ENCODE measurements at regions not wholly inside any gene's neighbourhood (a gene's known extent, or its start where the extent isn't known, plus 50 kb on each side); places are given as distances from the start of the nearest gene placed in this dataset.

DNA sequence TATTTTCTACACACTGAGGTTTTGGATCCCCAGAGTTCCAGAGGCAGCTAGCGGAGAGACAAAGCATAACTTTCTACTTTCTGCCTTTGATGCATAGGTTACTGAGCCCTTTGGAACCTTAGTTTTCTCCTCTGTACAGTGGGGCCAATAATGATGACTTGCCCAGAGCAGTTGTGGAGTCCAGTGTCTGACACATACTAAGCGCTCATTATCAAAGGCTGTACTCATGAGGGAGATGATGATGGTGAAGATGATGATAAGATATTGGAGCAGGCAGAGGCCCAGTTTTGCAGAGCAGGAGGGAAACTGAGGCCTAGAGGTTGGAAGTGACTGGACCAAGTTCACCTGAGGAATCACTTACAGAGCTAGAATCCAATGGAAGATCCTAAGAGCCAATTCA, 458.0 kb downstream of the MIAT start:
- peaks cover 8% of the 10 kb centered on the region; the same call in 1 of the 2 replicates for H3K27me3 ChIP-seq (ENCODE audit: low read depth, low read length)
- no peaks in the 10 kb centered on the region for H4K20me1 ChIP-seq (ENCODE audit: insufficient read depth, low read length)
- H3K4me3 ChIP-seq (ENCODE audit: low read length): no peak overlapping the region
- no peaks in the 10 kb centered on the region for H3K36me3 ChIP-seq (replicated peaks; ENCODE audit: low read depth, low read length)
- no peak overlapping the region for H3K4me2 ChIP-seq (ENCODE audit: low read length)
- no peak overlapping the region for H2AFZ ChIP-seq (ENCODE audit: low read depth, low read length)
- no peaks in the 10 kb centered on the region for H3K4me1 ChIP-seq (ENCODE audit: low read length)
- no peaks in the 10 kb centered on the region for H3K9me3 ChIP-seq (ENCODE audit: insufficient read depth, low read length)
- H3K9ac ChIP-seq (ENCODE audit: low read length): no peak overlapping the region
- H3K27ac ChIP-seq (ENCODE audit: low read length): no peak overlapping the region
- no peaks in the 10 kb centered on the region for H3K79me2 ChIP-seq (ENCODE audit: low read length)
- TF ChIP-seq, protein P1, sequence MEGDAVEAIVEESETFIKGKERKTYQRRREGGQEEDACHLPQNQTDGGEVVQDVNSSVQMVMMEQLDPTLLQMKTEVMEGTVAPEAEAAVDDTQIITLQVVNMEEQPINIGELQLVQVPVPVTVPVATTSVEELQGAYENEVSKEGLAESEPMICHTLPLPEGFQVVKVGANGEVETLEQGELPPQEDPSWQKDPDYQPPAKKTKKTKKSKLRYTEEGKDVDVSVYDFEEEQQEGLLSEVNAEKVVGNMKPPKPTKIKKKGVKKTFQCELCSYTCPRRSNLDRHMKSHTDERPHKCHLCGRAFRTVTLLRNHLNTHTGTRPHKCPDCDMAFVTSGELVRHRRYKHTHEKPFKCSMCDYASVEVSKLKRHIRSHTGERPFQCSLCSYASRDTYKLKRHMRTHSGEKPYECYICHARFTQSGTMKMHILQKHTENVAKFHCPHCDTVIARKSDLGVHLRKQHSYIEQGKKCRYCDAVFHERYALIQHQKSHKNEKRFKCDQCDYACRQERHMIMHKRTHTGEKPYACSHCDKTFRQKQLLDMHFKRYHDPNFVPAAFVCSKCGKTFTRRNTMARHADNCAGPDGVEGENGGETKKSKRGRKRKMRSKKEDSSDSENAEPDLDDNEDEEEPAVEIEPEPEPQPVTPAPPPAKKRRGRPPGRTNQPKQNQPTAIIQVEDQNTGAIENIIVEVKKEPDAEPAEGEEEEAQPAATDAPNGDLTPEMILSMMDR (IDR thresholded peaks at IDR 0.05; ENCODE audit: low read depth, low read length): no peak
- no peak for TF ChIP-seq EZH2phosphoT487 (IDR thresholded peaks at IDR 0.05; ENCODE audit: low read depth)

DNA sequence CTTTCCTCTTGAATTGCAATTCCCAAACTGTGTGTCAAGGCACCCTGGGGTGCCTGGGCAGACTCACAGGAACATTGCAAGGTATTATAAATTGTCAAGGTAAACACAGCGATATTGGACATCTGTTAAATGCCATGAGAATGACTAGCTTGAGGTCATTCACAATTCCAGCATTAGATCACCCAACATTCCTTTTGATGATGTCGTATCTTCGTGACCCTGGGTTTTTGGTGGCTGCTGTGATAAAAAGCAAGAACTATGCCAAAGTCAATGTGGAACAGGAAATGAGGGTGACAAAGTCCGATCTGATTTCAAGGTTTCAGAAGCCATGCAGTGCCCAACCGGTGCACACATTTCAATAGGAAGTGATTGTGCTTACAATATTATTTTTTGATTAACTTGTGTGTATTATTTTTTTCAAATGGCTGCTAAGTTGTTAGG, 458.4 kb downstream of the MIAT start:
- no peak overlapping the region for H3K27ac ChIP-seq (ENCODE audit: low read length)
- H3K79me2 ChIP-seq (ENCODE audit: low read length): no peaks in the 10 kb centered on the region
- H3K36me3 ChIP-seq (replicated peaks; ENCODE audit: low read depth, low read length): no peaks in the 10 kb centered on the region
- TF ChIP-seq, protein P1 (IDR thresholded peaks at IDR 0.05; ENCODE audit: low read depth, low read length): no peak
- TF ChIP-seq EZH2phosphoT487 (IDR thresholded peaks at IDR 0.05; ENCODE audit: low read depth): no peak
- no peak overlapping the region for H3K9ac ChIP-seq (ENCODE audit: low read length)
- H3K27me3 ChIP-seq (ENCODE audit: low read depth, low read length): peaks cover 8% of the 10 kb centered on the region; the same call in 1 of the 2 replicates
- H2AFZ ChIP-seq (ENCODE audit: low read depth, low read length): no peak overlapping the region
- no peaks in the 10 kb centered on the region for H3K4me1 ChIP-seq (ENCODE audit: low read length)
- H4K20me1 ChIP-seq (ENCODE audit: insufficient read depth, low read length): no peaks in the 10 kb centered on the region
- no peak overlapping the region for H3K4me2 ChIP-seq (ENCODE audit: low read length)
- H3K4me3 ChIP-seq (ENCODE audit: low read length): no peak overlapping the region
- H3K9me3 ChIP-seq (ENCODE audit: insufficient read depth, low read length): no peaks in the 10 kb centered on the region

DNA sequence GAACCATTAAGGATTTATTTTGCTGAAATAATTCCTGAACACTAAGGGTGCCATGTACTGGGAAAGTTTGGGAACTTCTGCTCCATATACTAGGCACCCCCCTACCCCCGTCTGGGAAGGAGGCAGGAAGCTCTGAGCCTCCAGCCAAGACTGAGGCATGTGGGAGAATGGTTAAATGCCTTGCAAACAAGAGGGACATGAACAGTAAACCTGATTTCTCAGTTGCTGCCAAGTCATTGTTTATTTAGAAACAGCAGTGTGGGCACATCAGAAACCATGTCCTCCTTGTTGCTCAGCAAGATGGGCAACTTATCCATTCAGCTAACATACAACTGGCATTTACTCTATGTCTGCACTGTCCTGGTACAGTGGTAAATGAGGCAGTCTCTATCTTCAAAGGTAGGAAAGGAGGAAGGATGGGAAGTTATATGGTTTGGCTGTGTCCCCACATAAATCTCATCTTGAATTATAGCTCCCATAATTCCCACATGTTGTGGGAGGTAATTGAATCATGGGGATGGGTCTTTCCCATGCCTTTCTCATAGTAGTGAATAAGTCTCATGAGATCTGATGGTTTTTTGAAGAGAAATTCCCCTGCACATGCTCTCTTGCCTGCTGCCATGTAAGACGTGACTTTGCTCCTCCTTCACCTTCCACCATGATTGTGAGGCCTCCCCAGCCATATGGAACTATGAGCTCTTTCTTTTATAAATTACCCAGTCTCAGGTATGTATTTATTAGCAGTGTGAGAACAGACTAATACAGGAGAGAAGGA, 459.1 kb downstream of the MIAT start:
- H3K4me3 ChIP-seq (ENCODE audit: low read length): no peak overlapping the region
- H3K9me3 ChIP-seq (ENCODE audit: insufficient read depth, low read length): no peaks in the 10 kb centered on the region
- no peak for TF ChIP-seq EZH2phosphoT487 (IDR thresholded peaks at IDR 0.05; ENCODE audit: low read depth)
- TF ChIP-seq, protein P1 (IDR thresholded peaks at IDR 0.05; ENCODE audit: low read depth, low read length): no peak
- no peaks in the 10 kb centered on the region for H3K4me1 ChIP-seq (ENCODE audit: low read length)
- H3K36me3 ChIP-seq (replicated peaks; ENCODE audit: low read depth, low read length): no peaks in the 10 kb centered on the region
- H4K20me1 ChIP-seq (ENCODE audit: insufficient read depth, low read length): no peaks in the 10 kb centered on the region
- peaks cover 8% of the 10 kb centered on the region; the same call in 1 of the 2 replicates for H3K27me3 ChIP-seq (ENCODE audit: low read depth, low read length)
- H3K4me2 ChIP-seq (ENCODE audit: low read length): no peak overlapping the region
- H3K79me2 ChIP-seq (ENCODE audit: low read length): no peaks in the 10 kb centered on the region
- H3K9ac ChIP-seq (ENCODE audit: low read length): no peak overlapping the region
- H2AFZ ChIP-seq (ENCODE audit: low read depth, low read length): no peak overlapping the region
- H3K27ac ChIP-seq (ENCODE audit: low read length): no peak overlapping the region

DNA sequence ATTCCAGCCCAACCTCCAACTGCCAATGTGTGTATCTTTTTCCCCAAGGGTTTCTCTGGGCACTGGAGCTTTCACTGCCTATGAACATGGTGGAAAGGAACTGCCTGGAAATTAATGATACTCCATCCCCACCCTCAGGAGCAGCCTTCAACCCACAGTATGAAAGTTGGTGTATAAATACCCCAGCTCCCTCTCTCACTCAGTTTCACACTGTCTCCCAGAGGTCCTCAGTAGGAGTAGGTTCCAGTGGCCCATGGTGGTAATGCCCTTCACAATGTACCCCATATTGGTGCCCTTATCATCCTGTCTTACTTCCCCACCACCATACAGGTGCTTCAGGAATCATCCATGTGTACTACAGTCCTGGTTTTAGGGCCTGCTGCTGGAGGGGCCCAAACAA, 462.6 kb downstream of the MIAT start:
- no peak overlapping the region for H3K9ac ChIP-seq (ENCODE audit: low read length)
- H3K9me3 ChIP-seq (ENCODE audit: insufficient read depth, low read length): no peaks in the 10 kb centered on the region
- no peak overlapping the region for H3K27ac ChIP-seq (ENCODE audit: low read length)
- no peak overlapping the region for H2AFZ ChIP-seq (ENCODE audit: low read depth, low read length)
- no peaks in the 10 kb centered on the region for H3K79me2 ChIP-seq (ENCODE audit: low read length)
- no peaks in the 10 kb centered on the region for H3K36me3 ChIP-seq (replicated peaks; ENCODE audit: low read depth, low read length)
- H3K27me3 ChIP-seq (ENCODE audit: low read depth, low read length): peaks cover 8% of the 10 kb centered on the region; the same call in 1 of the 2 replicates
- no peak overlapping the region for H3K4me2 ChIP-seq (ENCODE audit: low read length)
- TF ChIP-seq, protein P1 (IDR thresholded peaks at IDR 0.05; ENCODE audit: low read depth, low read length): no peak
- TF ChIP-seq EZH2phosphoT487 (IDR thresholded peaks at IDR 0.05; ENCODE audit: low read depth): no peak
- H3K4me3 ChIP-seq (ENCODE audit: low read length): no peak overlapping the region
- no peaks in the 10 kb centered on the region for H4K20me1 ChIP-seq (ENCODE audit: insufficient read depth, low read length)
- no peaks in the 10 kb centered on the region for H3K4me1 ChIP-seq (ENCODE audit: low read length)
